GM19193 (cell line): ENCODE measurements at regions not wholly inside any gene's neighbourhood (a gene's known extent, or its start where the extent isn't known, plus 50 kb on each side); places are given as distances from the start of the nearest gene placed in this dataset.

Experiments
- POLR2A ChIP-seq: IDR thresholded peaks from 4 replicates; pipeline ENCODE4 v1.6.1; 2011; ENCODE audit not compliant: insufficient read depth, insufficient read length; ENCODE audit errors: extremely low read depth

DNA sequence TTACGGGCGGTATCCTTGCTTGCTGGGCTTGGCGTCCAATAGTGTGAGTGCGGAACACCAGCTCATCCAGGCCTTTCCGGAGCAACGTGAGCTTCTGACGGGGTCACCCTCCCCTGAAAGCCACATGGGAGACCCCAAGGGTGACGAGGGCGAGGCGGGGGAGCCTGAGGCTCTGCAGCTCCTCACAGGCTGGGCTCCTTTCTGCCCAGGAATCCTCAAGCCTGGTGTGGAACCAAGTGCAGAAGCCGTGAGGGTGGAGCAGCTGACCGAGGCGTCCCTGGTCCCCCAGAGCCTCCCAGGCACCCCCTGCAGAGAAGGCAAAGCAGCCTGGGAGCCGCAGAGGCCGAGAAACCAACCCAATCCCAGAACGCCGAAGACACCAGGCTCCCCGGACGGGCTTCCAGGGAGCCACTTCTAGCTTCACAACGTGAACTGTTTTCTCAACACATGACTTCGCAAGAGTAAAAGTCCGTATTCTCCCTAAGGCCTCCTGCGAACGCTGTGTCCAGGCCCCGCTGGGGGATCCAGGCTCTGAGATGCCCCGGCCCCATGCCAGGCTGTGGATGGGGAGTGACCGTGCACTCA, 530.3 kb downstream of the BRD1 start:
- TF ChIP-seq POLR2A: no peak

DNA sequence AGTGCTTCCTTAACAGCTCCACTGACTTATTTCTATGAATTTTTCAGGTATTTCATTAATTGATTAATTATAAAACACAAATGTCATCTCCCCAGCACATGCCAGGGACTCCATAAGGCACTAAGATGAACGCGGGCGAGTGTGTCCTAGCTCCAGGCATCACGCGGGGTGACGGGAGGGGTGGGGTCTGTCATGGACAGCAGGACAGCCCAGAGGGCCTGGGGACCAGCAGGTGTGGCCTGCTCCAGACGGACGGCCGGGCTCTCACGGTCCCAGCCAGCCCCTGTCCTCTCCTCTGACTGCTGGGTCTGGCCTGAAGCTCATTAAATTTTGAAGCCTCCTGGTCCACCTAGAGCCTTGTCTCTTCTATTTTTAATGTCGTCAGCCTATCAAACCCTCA, 531.1 kb downstream of the BRD1 start:
- no peak for TF ChIP-seq POLR2A

DNA sequence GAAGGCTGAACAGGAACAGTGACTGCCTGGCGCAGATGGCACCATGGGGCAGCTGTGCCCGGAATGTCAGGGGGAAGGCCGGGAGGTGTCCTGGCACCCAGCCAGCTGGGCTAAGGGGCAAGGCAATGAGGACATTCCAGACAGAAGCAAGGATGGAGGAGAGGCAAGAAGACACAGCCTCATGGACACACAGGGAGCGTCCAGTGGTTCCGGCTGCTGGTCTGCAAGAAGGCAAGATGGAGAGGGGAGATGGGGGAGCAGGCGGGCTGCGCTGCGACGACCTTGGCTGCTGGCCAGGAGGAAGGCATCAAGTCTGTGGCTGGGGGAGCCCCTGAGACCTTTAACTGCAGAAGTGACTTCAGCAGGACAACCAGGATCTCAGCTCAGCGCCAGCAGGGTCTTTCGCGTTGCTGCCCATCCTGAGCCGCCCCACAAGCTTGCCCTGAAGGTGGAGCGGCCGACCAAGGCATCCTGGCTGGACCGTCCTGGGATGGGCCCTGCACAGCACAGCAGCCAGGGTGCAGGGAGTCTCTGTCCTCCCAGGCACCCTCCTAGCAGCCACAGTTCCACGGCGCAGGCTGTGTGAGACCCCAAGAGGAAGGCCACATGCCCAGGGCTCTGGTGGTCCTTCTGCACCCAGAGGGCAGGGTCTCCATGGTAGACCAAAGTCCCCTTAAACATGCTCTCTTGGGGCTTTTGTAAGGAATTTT, 531.7 kb downstream of the BRD1 start:
- TF ChIP-seq POLR2A: no peak

DNA sequence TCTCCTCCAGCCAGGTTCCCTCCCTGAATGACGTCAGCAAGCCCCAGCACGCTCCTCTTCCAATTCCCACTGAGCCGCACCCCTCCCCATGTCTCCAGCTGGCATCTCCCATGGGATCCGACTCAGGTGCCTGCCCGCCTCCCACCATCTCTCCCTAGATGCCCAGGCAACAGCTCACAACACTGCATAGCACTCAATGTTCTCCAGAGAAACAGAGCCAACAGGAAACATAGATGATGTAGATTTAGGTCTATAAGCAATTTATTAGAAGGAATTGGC, 532.3 kb downstream of the BRD1 start:
- no peak for TF ChIP-seq POLR2A

DNA sequence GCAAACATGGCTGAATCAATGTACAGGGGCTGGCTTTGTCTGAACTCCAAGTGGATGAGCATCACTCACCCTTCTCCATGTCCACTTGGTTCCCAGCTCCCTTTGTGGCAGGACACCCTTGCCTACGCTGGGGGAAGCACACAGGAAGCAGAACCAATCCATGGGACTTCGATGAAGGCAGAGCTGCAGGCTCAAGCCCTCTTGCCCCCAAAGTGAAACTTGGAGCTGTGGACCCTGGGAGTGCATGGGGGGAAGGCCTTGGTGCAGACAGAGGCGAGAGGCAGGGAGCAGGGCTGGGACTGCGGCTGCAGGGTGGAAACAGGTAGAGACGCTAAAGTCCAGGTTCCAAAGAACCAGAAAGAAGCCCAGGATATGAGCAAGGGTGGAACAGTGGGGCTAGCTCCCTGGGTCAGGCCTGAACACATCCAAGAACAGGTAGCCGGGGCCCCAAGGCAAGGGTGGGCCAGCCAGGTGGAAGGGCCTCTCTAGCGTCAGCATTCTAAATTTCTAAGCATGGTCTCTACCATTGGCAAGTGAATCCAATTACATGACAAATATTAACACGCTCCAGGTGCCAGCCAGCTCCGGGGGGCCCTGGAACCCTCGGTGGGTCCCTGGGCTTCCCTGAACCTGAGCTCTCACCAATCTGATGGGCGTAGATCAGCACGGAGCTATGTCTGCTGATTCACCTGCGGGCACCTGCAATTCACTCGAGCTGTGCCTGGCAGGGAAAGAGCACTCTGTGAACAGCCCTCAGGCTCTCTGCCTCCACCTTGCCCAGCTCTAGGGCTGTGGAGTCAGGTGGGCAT, 532.8 kb downstream of the BRD1 start:
- TF ChIP-seq POLR2A: no peak

DNA sequence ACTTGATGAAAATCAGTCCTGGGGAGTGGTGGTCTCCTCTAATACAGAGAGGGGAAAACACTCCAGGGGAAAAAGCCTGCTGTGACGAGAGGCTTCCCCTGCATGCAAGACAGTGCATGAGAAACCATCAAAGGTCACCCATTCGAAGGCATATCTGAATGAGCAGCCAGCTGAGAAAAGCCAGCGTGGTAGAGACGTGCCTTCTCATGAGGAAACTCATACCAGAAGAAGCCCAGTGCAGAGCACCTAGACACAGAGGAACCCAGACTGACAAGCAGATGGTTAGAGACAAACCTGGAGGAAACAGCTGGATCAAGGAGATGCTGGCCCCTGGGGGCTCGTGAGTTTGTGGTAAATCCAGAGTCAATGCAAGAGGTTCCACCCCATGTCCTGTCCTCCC, 534.8 kb downstream of the BRD1 start:
- no peak for TF ChIP-seq POLR2A

DNA sequence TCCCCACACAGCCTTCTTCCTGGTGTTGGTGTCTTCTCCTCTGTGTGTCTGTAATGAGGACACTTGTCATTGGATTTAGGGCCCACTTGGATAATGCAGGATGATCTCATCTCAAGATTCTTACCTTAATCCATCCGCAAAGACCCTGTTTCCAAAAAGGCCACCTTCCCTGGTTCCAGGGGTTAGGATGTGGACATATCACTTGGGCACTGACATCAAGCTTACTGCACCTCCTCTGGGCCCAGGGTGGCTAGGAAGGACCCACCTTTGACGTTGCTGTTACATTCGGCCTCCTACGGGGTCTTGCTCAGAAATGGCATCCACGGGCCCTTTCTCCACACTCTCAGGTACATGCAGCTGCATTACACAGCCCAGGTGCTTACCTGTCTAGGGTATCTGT, 535.9 kb downstream of the BRD1 start:
- no peak for TF ChIP-seq POLR2A

DNA sequence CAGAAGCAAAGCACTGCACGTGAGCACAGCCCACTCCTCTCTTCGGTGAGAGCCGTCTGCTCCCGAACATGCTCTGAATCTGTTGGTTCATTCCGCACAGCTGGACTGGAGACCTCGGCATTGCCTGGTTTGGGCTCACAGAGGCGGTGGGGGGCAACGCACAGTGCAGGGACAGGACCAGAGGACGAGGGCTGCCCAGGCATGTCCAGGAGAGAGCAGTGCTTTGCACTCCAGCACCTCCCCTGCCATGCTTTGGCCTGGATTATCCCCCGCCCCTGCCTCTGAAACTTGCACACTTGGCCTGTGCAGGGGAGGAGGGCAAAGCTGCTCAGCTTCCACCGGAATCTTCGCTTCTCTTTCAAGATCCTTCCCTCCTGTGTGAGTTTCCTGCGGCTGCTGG, 536.5 kb downstream of the BRD1 start:
- TF ChIP-seq POLR2A: no peak

DNA sequence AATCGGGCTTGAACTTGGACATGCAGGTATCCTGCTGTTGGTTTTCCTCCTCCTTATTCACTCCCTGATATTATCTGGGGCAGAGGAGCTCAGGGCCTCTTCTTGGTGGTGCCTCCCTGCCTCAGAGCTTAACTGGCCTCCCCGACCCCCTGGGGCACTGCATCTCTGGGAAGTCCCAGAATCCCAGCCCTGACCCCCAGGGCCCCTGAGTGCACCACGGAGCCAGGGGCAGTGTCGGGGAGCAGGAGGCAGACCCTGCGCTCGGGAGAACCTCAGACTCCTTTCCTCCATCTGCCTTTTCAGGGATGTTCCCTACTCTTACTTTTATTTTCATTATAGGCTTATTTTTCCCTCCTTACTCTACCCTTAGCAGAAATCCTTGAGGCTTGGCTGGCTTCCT, 537.0 kb downstream of the BRD1 start:
- TF ChIP-seq POLR2A: no peak

DNA sequence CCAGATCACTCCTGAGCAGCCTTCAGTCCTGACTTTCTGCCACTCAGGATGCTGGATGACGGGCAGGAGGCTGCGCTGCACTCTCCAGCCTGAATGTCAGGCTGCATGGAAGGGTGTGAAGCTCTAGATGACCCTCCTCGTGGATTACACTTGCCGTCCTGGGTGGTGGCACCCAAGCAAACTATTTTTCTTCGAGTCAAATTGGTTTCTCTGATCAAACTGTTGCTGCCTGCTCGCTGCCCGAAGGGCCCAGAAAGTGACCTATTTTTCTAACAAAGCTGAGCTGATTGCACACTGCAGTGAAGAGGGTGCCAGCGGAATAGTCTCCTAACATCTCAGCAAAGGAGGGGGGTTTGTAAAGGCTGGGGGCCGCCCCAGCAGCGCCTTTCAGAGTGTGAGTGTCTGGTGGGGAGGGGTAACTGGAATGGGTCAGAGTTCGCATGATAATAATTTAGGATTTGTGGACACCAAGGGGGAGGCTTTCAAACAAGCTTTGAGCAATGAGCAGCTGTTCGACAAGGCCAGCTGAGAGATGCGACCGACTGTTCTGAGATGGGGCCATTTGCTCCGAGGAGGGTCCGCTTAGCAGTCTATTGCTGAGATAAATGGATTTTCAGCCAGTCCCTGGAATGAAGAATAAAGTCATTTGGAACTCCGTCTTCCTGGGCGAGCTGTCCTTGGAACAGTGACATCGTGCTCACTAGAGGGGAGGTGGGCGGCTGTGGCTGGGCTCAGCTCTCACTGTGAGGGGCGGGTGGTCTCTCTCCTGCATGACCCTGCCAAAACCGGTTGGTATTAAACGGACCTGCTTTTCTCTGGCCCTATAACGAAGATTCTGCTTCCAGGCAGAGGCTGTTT, 537.6 kb downstream of the BRD1 start:
- no peak for TF ChIP-seq POLR2A

DNA sequence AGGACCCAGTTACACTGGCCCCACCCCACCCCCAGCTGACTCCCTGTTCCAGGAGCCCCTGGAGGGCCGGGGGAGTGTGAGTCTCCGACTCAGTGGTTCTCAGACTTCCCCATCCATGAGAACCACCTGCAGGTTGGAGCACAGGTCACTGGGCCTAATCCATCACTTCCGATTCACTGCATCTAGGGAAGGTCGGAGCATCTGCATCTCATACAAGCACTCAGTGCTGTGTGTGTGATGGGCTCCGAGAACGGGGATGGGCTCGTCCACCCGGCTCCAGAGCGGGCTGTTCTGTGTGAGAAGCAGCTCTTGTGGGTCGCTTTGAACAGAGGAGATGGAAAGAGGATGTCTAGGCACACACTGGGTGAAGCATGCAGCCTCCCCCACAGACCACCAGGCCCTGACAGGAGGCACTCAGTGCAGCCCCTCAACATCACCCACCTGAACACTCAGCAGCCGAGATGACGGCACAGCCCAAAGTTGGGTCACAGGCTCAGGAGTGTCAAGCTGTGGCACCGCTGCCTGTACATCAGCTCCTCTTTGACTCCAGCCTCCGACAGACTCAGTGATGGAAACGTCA, 541.4 kb downstream of the BRD1 start:
- TF ChIP-seq POLR2A: no peak

DNA sequence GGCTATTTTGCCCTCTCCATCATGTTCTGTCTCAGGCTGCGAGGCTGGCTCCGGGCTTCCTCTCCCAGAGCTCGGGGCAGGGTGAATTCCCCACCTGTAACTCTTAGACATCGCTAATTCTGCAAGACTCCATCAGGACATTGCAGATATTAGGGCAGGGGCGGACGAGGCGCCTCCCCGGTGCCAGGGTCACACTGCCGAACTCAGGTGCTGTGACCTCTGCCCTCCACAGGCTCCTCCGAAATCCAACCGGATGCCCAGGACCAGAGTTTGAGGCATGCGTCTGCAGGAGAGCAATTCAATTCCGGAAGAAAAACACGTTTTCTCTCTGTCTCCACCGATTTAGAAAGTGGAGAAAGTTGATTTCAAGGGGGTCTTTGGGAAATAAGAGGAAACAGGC, 542.7 kb downstream of the BRD1 start:
- no peak for TF ChIP-seq POLR2A

DNA sequence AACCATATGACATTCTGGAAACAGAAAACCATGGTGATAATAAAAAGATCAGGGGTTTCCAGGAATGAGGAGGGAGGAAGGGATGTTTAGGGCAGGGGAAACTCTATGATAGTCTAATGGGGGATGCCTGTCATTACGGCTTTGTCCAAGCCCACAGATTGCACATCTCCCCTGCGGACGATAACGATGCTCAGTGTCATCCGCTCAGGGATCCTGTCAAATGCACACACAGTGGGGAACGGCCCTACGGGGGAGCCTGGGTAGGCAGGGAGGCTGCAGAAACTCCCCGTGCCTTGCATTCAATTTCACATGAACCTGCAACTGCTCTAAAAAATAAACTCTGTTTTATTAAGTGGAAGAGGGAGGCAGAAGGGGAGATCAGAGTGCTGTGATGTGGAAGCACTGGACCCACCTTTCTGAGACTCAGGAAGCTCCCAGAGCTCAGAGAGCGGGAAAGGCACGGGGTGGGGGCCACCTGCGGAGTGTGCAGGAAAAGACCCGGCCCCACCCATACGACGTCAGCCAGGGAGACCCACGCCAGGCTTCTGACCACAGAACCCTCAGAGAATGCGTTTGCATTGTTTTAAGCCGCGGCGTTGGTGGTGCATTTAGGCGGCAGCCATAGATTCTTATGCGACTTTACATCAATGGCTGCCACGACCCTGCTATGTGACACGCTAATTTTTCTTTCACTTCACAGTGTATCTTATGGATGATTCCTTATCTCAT, 543.5 kb downstream of the BRD1 start:
- TF ChIP-seq POLR2A: no peak

DNA sequence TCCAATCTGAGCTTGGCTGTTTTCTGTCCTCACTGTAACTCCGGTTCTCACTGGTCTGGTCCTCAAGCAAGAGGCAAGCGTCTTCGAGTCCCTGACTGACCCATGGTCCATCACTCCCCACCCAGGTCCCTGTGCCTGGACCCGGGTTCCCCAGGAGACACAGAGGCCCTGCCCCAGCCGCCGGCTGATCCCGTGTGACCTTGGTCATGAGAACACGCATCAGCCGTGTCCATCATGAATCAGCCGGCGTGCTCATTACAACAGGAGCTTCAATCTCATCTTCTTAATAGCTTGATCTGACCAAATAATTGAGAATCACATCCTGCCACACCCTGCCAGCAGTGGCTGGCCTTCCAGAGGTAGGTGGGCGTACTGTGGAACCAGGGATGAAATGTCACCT, 545.1 kb downstream of the BRD1 start:
- TF ChIP-seq POLR2A: no peak
